Esophagus squamous epithelium (tissue), 4 donors: ENCODE measurements at regions not wholly inside any gene's neighbourhood (a gene's known extent, or its start where the extent isn't known, plus 50 kb on each side); places are given as distances from the start of the nearest gene placed in this dataset.

Source experiments
- CTCF ChIP-seq, 6 experiments: fragments of 450-650 bp in 4 of 6; fragments of 200-600 bp in 2 of 6; sonication (generic) in 2 of 6; IDR thresholded peaks; one replicate each; pipeline ENCODE4 v1.5.1; 2016 to 2019; ENCODE audit warnings: antibody characterized with exemption in 6 of 6, mild to moderate bottlenecking in 4 of 6, moderate library complexity in 4 of 6
- POLR2A ChIP-seq, 4 donors: fragments of 450-650 bp; IDR thresholded peaks; one replicate each; pipeline ENCODE4 v1.6.1; 2017; ENCODE audit warnings: antibody characterized with exemption in 4 of 4, mild to moderate bottlenecking in 4 of 4, moderate library complexity in 3 of 4

GRCh38 chr14:47833011-47833410 is 157.6 kb upstream of the MDGA2 start:
- TF ChIP-seq POLR2A (IDR thresholded peaks at IDR 0.05) (no peak), CTCF (IDR thresholded peaks at IDR 0.05) (no peak)
